ENCODE measurements at regions not wholly inside any gene's neighbourhood (a gene's known extent, or its start where the extent isn't known, plus 50 kb on each side); places are given as distances from the start of the nearest gene placed in this dataset.

DNA sequence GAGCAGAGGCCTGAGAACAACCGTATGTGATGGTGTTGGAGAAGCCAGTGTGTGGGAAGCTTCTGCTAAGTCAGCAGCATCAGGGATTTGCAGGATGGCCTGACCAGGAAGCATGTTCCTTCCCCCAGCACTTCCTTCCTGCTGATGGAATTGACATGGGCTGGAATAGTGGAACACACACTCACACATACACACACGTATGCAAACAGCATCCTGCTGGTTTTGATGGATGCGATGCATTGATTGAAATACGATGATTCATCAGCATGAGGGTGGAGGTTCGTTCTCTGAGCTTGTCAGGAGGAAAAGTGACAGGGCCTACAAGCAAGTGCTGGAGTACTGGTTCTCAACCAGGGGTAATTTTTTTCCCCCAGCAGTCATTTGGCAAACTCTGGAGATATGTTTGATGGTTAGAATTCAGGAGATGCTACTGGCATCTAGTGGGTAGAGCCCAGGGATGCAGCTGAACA is 229.1 kb downstream of the NFATC2 start:
- TF ChIP-seq, protein P1, sequence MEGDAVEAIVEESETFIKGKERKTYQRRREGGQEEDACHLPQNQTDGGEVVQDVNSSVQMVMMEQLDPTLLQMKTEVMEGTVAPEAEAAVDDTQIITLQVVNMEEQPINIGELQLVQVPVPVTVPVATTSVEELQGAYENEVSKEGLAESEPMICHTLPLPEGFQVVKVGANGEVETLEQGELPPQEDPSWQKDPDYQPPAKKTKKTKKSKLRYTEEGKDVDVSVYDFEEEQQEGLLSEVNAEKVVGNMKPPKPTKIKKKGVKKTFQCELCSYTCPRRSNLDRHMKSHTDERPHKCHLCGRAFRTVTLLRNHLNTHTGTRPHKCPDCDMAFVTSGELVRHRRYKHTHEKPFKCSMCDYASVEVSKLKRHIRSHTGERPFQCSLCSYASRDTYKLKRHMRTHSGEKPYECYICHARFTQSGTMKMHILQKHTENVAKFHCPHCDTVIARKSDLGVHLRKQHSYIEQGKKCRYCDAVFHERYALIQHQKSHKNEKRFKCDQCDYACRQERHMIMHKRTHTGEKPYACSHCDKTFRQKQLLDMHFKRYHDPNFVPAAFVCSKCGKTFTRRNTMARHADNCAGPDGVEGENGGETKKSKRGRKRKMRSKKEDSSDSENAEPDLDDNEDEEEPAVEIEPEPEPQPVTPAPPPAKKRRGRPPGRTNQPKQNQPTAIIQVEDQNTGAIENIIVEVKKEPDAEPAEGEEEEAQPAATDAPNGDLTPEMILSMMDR (IDR thresholded peaks at IDR 0.05) = no peak
- TF ChIP-seq POLR2A (IDR thresholded peaks at IDR 0.05) = no peak
- TF ChIP-seq POLR2AphosphoS5 (IDR thresholded peaks at IDR 0.05) = no peak
